Keratinocyte (primary cell): ENCODE measurements at regions not wholly inside any gene's neighbourhood (a gene's known extent, or its start where the extent isn't known, plus 50 kb on each side); places are given as distances from the start of the nearest gene placed in this dataset.

Experiments
- DNase-seq: peaks from one replicate; pipeline ENCODE4 v3.0.0-alpha.2; 2011; ENCODE audit warnings: low read depth, missing footprints, low spot score
- FAIRE-seq: peaks from 2 replicates; lab custom pipeline; 2011; peaks lifted over from hg19 to GRCh38; lab: Jason Lieb, UNC
- H2AFZ ChIP-seq: 2 replicates; pipeline ENCODE4 v1.6.0; 2012; ENCODE audit warnings: low read length, control low read depth, inconsistent platforms; ENCODE audit not compliant: control insufficient read depth
- H3K27ac ChIP-seq: 2 replicates; pipeline ENCODE4 v1.5.1; 2011; ENCODE audit warnings: low read length; ENCODE audit not compliant: control insufficient read depth, insufficient read depth
- H3K27me3 ChIP-seq: 3 replicates; pipeline ENCODE4 v1.6.0; 2011; ENCODE audit warnings: low read length; ENCODE audit not compliant: control insufficient read depth, insufficient read depth; ENCODE audit errors: extremely low read depth
- H3K36me3 ChIP-seq, 2 experiments: 2 replicates in 1 of 2; 3 replicates in 1 of 2; pipeline ENCODE4 v1.5.1; 2011; ENCODE audit warnings: low read length in 2 of 2, mild to moderate bottlenecking in 1 of 2; ENCODE audit not compliant: control insufficient read depth in 2 of 2, insufficient read depth in 2 of 2; ENCODE audit errors: extremely low read depth in 1 of 2
- H3K4me1 ChIP-seq: 3 replicates; pipeline ENCODE4 v1.5.1; 2011; ENCODE audit warnings: low read length; ENCODE audit not compliant: control insufficient read depth, insufficient read depth; ENCODE audit errors: extremely low read depth
- H3K4me2 ChIP-seq: 3 replicates; pipeline ENCODE4 v1.6.0; 2011; ENCODE audit warnings: low read depth, low read length; ENCODE audit not compliant: control insufficient read depth, insufficient read depth; ENCODE audit errors: extremely low read depth
- H3K4me3 ChIP-seq, 3 experiments: fragments of 200-600 bp in 1 of 3; sonication (generic) in 1 of 3; 2 replicates in 2 of 3; 3 replicates in 1 of 3; pipeline ENCODE4 v1.5.1; 2011 to 2016; ENCODE audit warnings: low read length in 3 of 3, mild to moderate bottlenecking in 3 of 3, control low read depth in 2 of 3, inconsistent platforms in 1 of 3, low read depth in 1 of 3, mixed read lengths in 1 of 3, mixed run types in 1 of 3, moderate library complexity in 1 of 3; ENCODE audit not compliant: control insufficient read depth in 2 of 3, insufficient read depth in 2 of 3; ENCODE audit errors: extremely low read depth in 1 of 3
- H3K79me2 ChIP-seq: 2 replicates; pipeline ENCODE4 v1.6.0; 2012; ENCODE audit warnings: low read length; ENCODE audit not compliant: control insufficient read depth, insufficient read depth
- H3K9ac ChIP-seq: 3 replicates; pipeline ENCODE4 v1.6.0; 2011; ENCODE audit warnings: low read length; ENCODE audit not compliant: control insufficient read depth, insufficient read depth; ENCODE audit errors: extremely low read depth
- H3K9me1 ChIP-seq: 3 replicates; pipeline ENCODE4 v1.6.0; 2011; ENCODE audit warnings: low read length; ENCODE audit not compliant: control insufficient read depth, insufficient read depth; ENCODE audit errors: extremely low read depth
- H3K9me3 ChIP-seq: 2 replicates; pipeline ENCODE4 v1.5.1; 2012; ENCODE audit warnings: low read depth, low read length; ENCODE audit not compliant: control insufficient read depth
- H4K20me1 ChIP-seq: 3 replicates; pipeline ENCODE4 v1.6.0; 2011; ENCODE audit warnings: low read length; ENCODE audit not compliant: control insufficient read depth, insufficient read depth; ENCODE audit errors: extremely low read depth
- CTCF ChIP-seq, 3 experiments: IDR thresholded peaks in 1 of 3; conservative IDR thresholded peaks in 1 of 3; optimal IDR thresholded peaks in 1 of 3; 2 replicates in 2 of 3; 3 replicates in 1 of 3; pipeline versions ENCODE3 to v1.5.1; 2011; ENCODE audit warnings: low read length in 3 of 3, mild to moderate bottlenecking in 3 of 3, moderate library complexity in 2 of 3, control low read depth in 1 of 3, inconsistent platforms in 1 of 3; ENCODE audit not compliant: insufficient read depth in 2 of 3; ENCODE audit errors: extremely low read depth in 1 of 3
- EZH2 ChIP-seq: IDR thresholded peaks from one replicate; pipeline ENCODE4 v1.6.1; 2012; ENCODE audit warnings: inconsistent platforms, mild to moderate bottlenecking, low read length, moderate library complexity
- dilution Hi-C: fragments of 300-500 bp; cut with MboI; formaldehyde crosslinking; loops from one replicate; pipeline ENCODE4 v1.7.0; 2020; ENCODE audit warnings: low sequenced_read_pairs; ENCODE audit not compliant: extremely low pct_ligation_motif_present

GRCh38 chr9:73715591-73715990 lies 563.9 kb downstream of the ANXA1 start:
- TF ChIP-seq CTCF (optimal IDR thresholded peaks at IDR 0.05 in 1 of 3, IDR thresholded peaks at IDR 0.05 in 1 of 3, conservative IDR thresholded peaks at IDR 0.05 in 1 of 3; ENCODE audit: extremely low read depth in 1 of 3, insufficient read depth in 2 of 3, low read length in 3 of 3) (no peak), EZH2 (no peak)
- dilution Hi-C loops: no loop called here
- DNase-seq (no peak), FAIRE-seq (no peak)
- Histone ChIP-seq H3K9me3 (no peaks in the 10 kb centered on the region), H4K20me1 (no peaks in the 10 kb centered on the region), H3K4me3 (no peak overlapping the region), H3K27me3 (no peaks in the 10 kb centered on the region), H3K9me1 (no peaks in the 10 kb centered on the region), H3K4me2 (no peak overlapping the region), H3K4me1 (peaks cover 6% of the 10 kb centered on the region), H3K36me3 (no peaks in the 10 kb centered on the region), H3K9ac (no peak overlapping the region), H3K79me2 (no peaks in the 10 kb centered on the region), H3K27ac (no peak overlapping the region), H2AFZ (no peak overlapping the region)

- TF ChIP-seq EZH2 (no peak), CTCF (optimal IDR thresholded peaks at IDR 0.05 in 1 of 3, IDR thresholded peaks at IDR 0.05 in 1 of 3, conservative IDR thresholded peaks at IDR 0.05 in 1 of 3; ENCODE audit: extremely low read depth in 1 of 3, insufficient read depth in 2 of 3, low read length in 3 of 3) (no peak)
- Histone ChIP-seq H4K20me1 (no peaks in the 10 kb centered on the region), H3K9me1 (no peaks in the 10 kb centered on the region), H3K79me2 (no peaks in the 10 kb centered on the region), H3K27ac (no peak overlapping the region), H3K4me1 (no peaks in the 10 kb centered on the region), H3K4me3 (no peak overlapping the region), H3K27me3 (no peaks in the 10 kb centered on the region), H3K36me3 (no peaks in the 10 kb centered on the region), H3K9me3 (no peaks in the 10 kb centered on the region), H3K9ac (no peak overlapping the region), H2AFZ (no peak overlapping the region), H3K4me2 (no peak overlapping the region)
- dilution Hi-C loops: no loop called here
- no peak for FAIRE-seq
- DNase-seq: no peak
Observed at GRCh38 chr9:73719660-73720059, 568.0 kb downstream of the ANXA1 start.
